ENCODE measurements at regions not wholly inside any gene's neighbourhood (a gene's known extent, or its start where the extent isn't known, plus 50 kb on each side); places are given as distances from the start of the nearest gene placed in this dataset.

DNA sequence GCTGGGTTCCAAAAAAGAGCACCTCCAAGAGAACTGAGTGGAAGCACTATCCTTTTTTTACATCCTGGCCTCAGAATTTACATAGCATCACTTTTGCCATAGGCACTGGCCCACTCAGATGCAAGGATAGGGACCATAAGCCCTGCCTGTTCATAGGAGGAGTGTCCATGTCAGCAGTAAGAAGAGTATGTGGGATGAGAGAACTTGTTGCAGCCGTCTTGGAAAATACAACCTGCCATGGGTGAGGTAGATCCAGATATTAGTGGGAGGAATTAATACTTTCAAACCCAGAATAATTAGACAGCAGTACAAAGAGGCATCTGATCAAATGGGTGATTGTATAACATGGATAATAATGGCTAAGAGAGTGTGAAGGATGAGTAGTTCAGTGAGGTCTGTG lies 110.7 kb upstream of the CELF4 start:
- TF ChIP-seq ZNF274 (IDR thresholded peaks at IDR 0.05; ENCODE audit: low read depth, low read length) (no peak), YY1 (IDR thresholded peaks at IDR 0.05; ENCODE audit: insufficient read depth, insufficient read length) (no peak), SUZ12 (IDR thresholded peaks at IDR 0.05; ENCODE audit: extremely low read depth, insufficient read depth, insufficient read length) (no peak)

Data from NT2/D1 (cell line).